ENCODE measurements at regions not wholly inside any gene's neighbourhood (a gene's known extent, or its start where the extent isn't known, plus 50 kb on each side); places are given as distances from the start of the nearest gene placed in this dataset.

DNA sequence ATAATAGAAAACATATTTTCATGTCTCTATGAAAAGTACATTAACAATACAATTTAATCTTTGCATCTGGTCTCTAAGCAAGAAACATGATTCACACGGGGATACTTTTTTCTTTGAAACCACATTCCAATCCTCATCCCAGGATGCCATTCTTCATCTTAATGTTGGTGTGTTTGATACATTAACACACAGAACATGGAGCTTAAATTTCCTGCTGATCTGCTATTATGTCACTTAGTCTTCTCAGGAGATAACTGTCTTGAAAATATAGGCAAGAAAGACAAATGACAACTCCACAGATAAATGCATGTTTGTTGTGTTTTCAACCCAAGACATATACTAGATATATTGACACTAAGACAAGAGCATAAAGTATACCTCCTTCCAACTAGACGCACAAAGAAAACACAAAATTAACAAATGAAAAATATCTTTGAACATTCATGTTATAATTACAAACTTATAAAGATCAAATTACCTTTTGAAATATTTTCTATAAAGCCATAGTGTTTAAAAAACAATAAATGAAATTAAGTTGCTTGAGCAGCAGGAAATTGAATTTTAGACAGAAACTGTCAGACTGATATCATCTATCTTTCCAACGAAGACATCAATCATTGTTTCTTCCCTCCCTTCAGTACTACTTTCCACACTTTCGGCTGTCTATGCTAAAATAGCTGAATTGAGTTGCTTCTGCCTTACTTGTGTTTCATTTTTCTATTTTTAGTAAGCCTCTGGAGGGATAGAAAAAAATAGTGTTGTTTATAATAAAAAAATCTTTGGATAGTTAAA is 1676.7 kb upstream of the CDH9 start:
- Histone ChIP-seq H3K9me3 (ENCODE audit: control insufficient read depth in 1 of 2, insufficient read depth in 1 of 2, low read length in 2 of 2) (no peaks in the 10 kb centered on the region), H3K36me3 (ENCODE audit: insufficient read depth, low read length) (no peaks in the 10 kb centered on the region), H3K27me3 (ENCODE audit: control insufficient read depth in 1 of 2, insufficient read depth in 2 of 2, low read length in 2 of 2) (no peaks in the 10 kb centered on the region), H3K4me1 (ENCODE audit: insufficient read depth, low read length) (no peaks in the 10 kb centered on the region), H3K4me3 (ENCODE audit: low read length) (no peak overlapping the region), H3K27ac (ENCODE audit: low read depth in 1 of 2, low read length in 2 of 2) (no peak overlapping the region)
- H3K4me3 Mint-ChIP-seq = no peak overlapping the region
- DNase-seq = no peak
- intact Hi-C loops (cut with DNase I, micrococcal nuclease) = no loop called here
- H3K9me3 Mint-ChIP-seq = peaks cover 2% of the 10 kb centered on the region
- no peak overlapping the region for H3K27ac Mint-ChIP-seq
- ChIA-PET CTCF (no interaction called here), POLR2A (no interaction called here)
- ATAC-seq (ENCODE audit: poor library complexity) = no peak
- no peaks in the 10 kb centered on the region for H3K36me3 Mint-ChIP-seq (ENCODE audit: low read depth)
- H3K4me1 Mint-ChIP-seq (ENCODE audit: low read depth) = no peaks in the 10 kb centered on the region
- TF ChIP-seq, protein P1, sequence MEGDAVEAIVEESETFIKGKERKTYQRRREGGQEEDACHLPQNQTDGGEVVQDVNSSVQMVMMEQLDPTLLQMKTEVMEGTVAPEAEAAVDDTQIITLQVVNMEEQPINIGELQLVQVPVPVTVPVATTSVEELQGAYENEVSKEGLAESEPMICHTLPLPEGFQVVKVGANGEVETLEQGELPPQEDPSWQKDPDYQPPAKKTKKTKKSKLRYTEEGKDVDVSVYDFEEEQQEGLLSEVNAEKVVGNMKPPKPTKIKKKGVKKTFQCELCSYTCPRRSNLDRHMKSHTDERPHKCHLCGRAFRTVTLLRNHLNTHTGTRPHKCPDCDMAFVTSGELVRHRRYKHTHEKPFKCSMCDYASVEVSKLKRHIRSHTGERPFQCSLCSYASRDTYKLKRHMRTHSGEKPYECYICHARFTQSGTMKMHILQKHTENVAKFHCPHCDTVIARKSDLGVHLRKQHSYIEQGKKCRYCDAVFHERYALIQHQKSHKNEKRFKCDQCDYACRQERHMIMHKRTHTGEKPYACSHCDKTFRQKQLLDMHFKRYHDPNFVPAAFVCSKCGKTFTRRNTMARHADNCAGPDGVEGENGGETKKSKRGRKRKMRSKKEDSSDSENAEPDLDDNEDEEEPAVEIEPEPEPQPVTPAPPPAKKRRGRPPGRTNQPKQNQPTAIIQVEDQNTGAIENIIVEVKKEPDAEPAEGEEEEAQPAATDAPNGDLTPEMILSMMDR (IDR thresholded peaks at IDR 0.05) = no peak
- no peaks in the 10 kb centered on the region for H3K27me3 Mint-ChIP-seq

- POLR2A ChIA-PET = no interaction called here
- Histone ChIP-seq H3K9me3 (ENCODE audit: control insufficient read depth in 1 of 2, insufficient read depth in 1 of 2, low read length in 2 of 2) (peaks cover 0 to 5% of the 10 kb centered on the region in 2 experiments), H3K27me3 (ENCODE audit: control insufficient read depth in 1 of 2, insufficient read depth in 2 of 2, low read length in 2 of 2) (no peaks in the 10 kb centered on the region), H3K4me3 (ENCODE audit: low read length) (no peak overlapping the region), H3K4me1 (ENCODE audit: insufficient read depth, low read length) (no peaks in the 10 kb centered on the region), H3K27ac (ENCODE audit: low read depth in 1 of 2, low read length in 2 of 2) (no peak overlapping the region), H3K36me3 (ENCODE audit: insufficient read depth, low read length) (no peaks in the 10 kb centered on the region)
- no peak overlapping the region for H3K4me3 Mint-ChIP-seq
- H3K9me3 Mint-ChIP-seq = peaks cover 12% of the 10 kb centered on the region
- H3K4me1 Mint-ChIP-seq (ENCODE audit: low read depth) = no peaks in the 10 kb centered on the region
- ATAC-seq (ENCODE audit: poor library complexity) (no peak), DNase-seq (no peak)
- no peaks in the 10 kb centered on the region for H3K27me3 Mint-ChIP-seq
- H3K36me3 Mint-ChIP-seq (ENCODE audit: low read depth) = no peaks in the 10 kb centered on the region
- CTCF ChIA-PET = no interaction called here
- TF ChIP-seq, protein P1 (IDR thresholded peaks at IDR 0.05) = no peak
- intact Hi-C loops (cut with DNase I, micrococcal nuclease) = no loop called here
- H3K27ac Mint-ChIP-seq = no peak overlapping the region
These were observed 1672.0 kb upstream of the CDH9 start for GRCh38 chr5:28710360-28710759.

- TF ChIP-seq, protein P1 (IDR thresholded peaks at IDR 0.05) = no peak
- Histone ChIP-seq H3K4me1 (ENCODE audit: insufficient read depth, low read length) (no peaks in the 10 kb centered on the region), H3K9me3 (ENCODE audit: control insufficient read depth in 1 of 2, insufficient read depth in 1 of 2, low read length in 2 of 2) (peaks cover 0 to 5% of the 10 kb centered on the region in 2 experiments), H3K4me3 (ENCODE audit: low read length) (no peak overlapping the region), H3K27ac (ENCODE audit: low read depth in 1 of 2, low read length in 2 of 2) (no peak overlapping the region), H3K36me3 (ENCODE audit: insufficient read depth, low read length) (no peaks in the 10 kb centered on the region), H3K27me3 (ENCODE audit: control insufficient read depth in 1 of 2, insufficient read depth in 2 of 2, low read length in 2 of 2) (no peaks in the 10 kb centered on the region)
- ChIA-PET CTCF (no interaction called here), POLR2A (no interaction called here)
- H3K9me3 Mint-ChIP-seq = peaks cover 12% of the 10 kb centered on the region
- H3K4me1 Mint-ChIP-seq (ENCODE audit: low read depth) = no peaks in the 10 kb centered on the region
- no peaks in the 10 kb centered on the region for H3K27me3 Mint-ChIP-seq
- no peaks in the 10 kb centered on the region for H3K36me3 Mint-ChIP-seq (ENCODE audit: low read depth)
- H3K4me3 Mint-ChIP-seq = no peak overlapping the region
- DNase-seq = no peak
- intact Hi-C loops (cut with DNase I, micrococcal nuclease) = no loop called here
- no peak for ATAC-seq (ENCODE audit: poor library complexity)
- H3K27ac Mint-ChIP-seq = no peak overlapping the region
These were observed 1670.1 kb upstream of the CDH9 start for GRCh38 chr5:28708472-28708871.

Measured in CD4-positive, alpha-beta T cell (primary cell).